NCI-H2029 treated with DMSO at 0.1 percent for 48 hours (cell line): ENCODE measurements at regions not wholly inside any gene's neighbourhood (a gene's known extent, or its start where the extent isn't known, plus 50 kb on each side); places are given as distances from the start of the nearest gene placed in this dataset.
"Not testable (repeated sequence)": the region's sequence is repeated elsewhere in the genome, so short reads cannot be mapped to it uniquely, and the experiment has no call there.

Experiments
- DNase-seq: peaks from one replicate; lab custom pipeline; 2025; lab: John Stamatoyannopoulos, UW

DNA sequence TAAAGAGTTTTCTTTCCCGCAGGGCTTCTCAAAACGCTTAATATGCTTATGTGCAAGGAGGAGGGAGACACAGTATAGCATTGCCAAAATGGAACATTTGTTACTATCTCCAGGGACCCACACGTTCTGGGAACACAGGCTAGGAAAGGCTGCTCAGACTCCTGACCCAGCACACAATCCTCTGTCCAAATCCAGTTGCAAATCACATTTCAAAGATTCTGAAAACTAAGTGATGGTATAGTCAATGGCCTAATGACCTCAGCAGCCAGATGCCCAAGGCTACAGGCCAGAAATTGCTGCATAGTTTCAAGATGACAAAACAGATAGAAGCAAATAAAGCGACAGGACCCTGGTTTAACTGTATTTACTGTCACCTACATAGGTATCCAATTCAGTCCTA is 97.0 kb upstream of the GRIP1 start:
- no peak for DNase-seq

DNA sequence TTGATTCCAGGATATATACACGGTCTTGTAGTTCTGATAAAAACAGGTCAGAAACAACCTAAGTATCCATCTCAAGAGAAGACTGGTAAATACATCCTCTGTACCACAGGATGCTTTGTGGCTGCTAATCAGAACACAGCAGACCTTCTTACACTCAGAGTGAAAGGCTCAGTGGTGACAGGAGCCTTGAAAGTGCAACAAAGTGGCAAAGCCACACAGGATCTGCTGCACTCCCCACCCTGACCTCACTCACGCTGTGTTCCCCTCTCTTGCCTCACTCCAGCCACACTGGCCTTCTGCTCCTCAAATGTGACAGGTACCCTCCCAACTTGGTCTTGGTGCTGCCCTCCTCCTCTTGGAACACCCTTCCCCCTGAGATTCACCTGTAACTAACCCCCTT is 98.1 kb upstream of the GRIP1 start:
- no peak for DNase-seq

DNA sequence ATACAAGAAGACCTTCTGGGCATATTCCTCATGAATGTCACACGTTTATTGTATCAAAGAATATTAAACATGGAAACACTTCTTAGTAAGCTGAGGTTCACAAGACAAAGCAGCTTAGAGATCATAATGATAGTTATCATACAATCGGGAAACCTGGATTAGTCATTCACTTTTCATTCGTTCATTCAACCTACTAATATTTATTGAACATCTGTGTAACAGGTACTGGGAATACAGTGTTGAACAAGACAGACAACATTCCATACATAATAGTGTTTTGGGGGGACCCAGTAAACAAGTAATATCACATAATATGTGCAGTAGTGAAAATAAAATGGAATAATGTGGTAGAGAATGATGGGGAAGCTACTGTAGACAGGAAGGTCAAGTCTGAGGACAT is 100.6 kb upstream of the GRIP1 start:
- DNase-seq, result no peak

DNA sequence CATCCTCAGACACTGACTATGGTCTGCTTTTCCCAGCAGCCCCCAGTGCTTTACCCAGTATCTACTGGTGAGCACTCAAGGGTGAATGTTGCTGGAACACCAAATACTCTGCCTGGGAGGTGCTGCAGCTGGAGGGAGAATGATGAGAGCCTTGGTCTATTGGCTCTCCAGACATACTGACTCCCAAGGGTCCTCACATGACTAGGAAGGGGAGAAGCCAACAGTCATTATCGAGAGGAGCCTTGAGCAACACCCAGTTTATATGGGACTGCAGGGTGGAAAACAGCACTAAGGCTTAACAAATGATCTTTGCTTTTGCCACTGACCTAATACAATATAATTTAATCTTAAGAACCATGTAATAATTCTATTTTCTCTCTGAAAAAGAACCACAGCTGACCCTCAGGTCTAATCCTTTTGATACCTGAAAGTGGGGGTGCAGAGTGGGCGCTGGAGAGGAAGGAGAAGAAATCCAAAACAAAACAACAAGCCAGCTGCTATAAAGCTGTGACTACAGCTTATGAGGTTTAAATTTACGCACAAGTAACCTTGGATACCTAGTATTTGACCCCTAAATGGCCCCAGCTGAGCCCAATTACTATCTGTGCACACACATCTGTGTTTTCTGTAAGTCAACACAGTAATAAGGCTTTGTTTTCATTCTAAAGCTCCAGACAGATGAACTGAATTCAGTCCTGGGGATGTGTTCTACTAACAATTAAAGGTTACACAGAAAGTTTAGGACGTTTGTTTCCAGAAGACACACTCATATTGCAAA is 107.8 kb upstream of the GRIP1 start:
- no peak for DNase-seq

DNA sequence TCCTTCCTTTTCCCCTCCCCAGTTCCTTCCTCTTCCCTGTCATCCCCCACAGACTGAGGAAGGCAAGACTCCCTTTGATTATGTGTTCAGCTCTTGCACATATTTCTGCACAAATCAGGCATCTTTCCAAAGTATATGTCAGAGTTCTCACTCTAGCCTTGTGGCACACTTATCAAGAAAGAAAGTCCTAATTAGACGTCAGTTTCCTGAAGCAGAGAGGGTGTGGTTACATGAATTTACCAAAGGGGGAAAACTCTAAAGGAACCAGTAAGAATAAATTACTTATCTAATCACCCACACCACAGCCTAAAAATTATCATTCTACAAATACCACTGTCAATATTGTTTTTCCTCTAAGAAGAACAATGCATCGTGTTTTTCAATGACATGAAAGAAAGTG is 120.7 kb upstream of the GRIP1 start:
- DNase-seq, result no peak

DNA sequence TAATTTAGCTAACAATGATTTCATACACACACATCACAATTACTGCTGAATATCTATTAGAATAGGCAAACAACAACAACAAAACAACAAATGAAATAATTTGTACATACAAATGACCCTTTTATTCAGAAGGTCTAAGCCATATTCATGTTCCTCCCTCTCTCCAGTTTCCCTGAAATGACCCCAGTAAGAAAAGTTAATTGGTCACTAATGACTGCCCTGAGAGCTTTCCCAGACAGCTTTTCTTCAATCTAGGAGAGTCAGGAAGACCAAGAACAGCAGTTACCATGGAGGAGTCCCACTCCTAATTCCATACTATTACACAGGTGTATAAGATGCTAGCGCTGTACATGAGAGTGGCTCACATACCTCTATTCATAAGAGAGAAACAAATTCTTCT is 121.2 kb upstream of the GRIP1 start:
- no peak for DNase-seq

DNA sequence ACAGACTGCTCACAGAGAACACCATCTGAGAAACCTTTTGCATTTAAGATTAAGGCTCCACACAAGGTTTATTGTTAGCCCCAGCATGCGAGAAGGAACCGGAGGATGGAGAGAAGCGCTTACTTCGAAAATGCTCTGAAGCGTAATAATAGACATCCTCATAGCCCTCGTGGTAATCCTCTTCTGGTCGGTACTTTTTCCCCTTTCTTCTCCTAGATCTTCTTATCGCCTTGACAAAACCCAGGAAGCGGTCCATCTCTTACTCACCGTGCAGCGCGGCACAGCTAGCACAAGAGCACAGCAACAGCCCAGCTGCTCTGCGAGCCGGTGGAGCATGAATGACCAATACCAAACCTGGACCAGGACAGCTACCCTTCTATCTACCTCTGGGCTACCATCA is 125.1 kb upstream of the GRIP1 start:
- no peak for DNase-seq

DNA sequence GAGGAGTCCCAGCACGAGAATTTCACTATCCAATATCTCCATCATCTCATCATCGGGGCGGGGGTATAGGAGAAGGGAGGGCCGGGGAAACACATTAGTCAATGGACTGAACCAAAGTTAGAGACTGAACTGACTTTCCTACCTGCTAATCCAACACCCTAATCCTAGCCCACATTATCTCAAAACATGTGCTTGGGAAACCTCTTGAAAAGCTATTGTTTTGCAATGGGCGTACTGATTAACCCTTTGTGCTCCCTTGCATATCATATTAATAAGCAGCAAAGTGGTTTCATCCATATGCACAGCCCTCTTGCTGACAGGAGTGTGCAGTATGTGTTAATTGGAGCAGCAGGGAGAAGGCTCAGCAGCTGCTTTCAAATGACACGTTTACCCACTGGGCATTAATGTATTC is 125.7 kb upstream of the GRIP1 start:
- peak; percentile 47 for DNase-seq

DNA sequence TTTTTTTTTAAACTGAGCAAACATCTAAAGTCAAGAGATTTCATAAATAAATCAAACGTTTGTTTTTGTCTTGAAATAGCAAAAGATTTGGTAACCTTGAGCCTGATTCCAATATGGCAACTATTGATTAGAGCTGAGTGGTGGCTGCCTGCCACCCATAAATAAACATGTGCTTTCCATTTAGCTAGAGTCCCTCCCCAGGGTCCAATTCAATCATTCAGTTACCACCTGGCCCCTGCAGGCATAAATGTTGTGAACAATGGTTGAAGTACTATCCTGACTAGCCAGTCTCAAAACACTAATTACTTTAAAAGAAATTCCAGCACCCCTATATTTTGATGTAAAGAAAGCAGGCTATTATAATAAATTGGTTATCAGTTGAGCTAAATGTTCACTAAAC is 129.7 kb upstream of the GRIP1 start:
- DNase-seq, result no peak

DNA sequence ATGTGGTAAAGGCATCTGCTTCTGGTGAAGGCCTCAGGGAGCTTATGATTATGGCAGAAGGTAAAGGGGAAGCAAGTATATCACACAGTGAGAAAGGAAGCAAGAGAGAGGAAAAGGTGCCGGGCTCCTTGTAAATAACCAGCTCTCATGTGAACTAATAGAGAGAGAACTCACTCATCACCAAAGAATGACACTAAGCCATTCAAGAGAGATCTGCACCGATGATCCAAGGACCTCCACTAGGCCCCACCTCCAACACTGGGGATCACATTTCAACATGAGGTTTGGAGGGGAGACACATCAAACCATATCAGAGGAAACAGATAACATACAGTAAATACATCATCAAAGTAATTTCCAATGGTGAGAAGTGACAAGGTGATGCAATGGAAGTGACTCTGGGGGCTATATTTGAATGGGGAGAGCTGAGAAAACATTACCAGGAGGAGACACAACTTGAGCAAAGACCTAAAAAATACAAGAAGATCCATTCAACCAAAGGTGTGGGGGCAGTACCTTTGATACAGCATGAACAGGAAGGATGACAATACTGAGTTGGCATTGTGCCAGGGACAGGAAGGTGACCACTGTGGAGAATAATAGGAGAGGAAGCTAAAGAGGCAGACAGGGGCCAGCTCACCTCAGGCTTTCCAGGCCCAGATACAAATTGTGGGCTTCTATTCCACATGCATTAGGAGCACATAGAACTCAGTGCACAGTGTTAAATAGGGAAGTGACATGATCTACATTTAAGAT is 134.4 kb upstream of the GRIP1 start:
- DNase-seq, result peak; percentile 68

DNA sequence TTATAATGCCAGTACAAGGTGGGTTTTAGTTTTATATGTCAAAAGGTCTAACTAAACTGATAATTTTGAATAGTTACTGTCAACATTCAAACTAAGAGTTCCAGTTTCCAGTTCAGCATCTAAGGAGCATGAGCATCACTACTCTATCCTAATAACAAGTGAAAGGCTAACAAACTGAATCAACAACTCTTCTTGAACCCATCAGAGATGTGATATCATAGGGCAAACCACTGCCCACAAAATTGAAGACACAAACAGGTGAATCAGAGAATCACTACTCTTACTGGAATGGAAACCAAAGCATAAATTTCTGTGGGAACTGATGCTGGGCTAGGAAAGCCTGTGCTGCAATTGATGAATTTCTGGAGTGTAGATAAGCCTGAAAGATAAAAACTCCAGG is 140.7 kb upstream of the GRIP1 start:
- no peak for DNase-seq

DNA sequence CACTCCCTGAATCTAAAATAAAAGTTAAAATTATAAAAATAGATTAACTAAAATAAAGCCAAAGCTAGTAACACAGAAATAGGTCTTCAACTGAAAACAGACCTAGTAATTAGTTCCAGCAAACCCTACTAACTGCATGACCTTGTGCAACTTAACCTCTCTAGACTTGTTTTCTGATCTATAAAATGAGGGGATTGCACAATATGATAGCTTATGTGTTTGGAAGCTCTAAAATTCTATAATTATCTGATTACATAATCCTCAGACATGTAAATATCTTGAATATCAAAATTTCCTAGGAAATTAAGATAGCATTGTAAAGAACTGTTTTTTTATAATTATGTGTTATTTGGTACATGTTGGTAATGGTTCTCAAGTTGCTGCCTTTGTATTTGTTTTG is 144.1 kb upstream of the GRIP1 start:
- no peak for DNase-seq

DNA sequence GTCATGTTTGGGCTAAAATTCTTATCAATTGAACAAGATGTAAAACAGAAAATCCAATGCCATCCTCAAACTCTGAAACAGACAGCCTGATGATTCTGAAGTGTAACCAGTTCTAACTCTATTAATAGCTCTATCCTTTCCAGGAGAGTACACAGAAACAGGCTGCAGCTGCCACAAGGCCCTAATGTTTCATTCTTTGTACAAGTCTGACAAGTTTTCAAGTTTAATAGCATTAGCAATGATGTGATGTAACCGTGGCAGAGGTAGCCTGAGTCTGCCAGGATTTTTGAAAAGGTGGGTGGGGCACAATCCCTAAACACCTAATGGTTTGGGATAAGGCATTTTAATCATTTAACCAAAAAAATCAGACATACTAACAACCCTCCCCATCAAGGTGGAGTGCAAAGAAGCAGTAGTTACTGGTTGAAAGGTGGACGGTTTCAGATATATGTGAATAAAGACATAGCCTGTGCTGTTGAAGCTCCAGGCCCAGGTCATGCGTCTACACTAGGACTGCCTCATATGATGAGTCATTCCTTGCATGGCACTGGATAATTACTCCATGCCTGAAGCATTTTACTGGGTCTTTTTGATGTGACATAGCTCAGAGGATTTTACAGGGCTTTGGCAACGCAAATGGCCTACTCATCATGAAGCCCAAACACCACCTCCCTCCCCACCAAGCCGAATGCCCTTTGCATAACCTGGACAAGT is 145.1 kb upstream of the GRIP1 start:
- no peak for DNase-seq

DNA sequence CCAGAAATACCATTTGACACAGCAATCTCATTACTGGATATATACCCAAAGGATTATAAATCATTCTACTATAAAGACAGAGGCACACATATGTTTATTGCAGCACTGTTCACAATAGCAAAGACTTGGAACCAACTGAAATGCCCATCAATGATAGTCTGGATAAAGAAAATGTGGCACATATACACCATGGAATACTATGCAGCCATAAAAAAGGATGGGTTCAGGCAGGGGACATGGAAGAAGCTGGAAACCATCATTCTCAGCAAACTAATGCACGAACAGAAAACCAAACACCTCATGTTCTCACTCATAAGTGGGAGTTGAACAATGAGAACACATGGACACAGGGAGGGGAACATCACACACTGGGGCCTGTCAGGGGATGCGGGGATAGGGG is 147.0 kb upstream of the GRIP1 start:
- DNase-seq, result not testable (repeated sequence)

DNA sequence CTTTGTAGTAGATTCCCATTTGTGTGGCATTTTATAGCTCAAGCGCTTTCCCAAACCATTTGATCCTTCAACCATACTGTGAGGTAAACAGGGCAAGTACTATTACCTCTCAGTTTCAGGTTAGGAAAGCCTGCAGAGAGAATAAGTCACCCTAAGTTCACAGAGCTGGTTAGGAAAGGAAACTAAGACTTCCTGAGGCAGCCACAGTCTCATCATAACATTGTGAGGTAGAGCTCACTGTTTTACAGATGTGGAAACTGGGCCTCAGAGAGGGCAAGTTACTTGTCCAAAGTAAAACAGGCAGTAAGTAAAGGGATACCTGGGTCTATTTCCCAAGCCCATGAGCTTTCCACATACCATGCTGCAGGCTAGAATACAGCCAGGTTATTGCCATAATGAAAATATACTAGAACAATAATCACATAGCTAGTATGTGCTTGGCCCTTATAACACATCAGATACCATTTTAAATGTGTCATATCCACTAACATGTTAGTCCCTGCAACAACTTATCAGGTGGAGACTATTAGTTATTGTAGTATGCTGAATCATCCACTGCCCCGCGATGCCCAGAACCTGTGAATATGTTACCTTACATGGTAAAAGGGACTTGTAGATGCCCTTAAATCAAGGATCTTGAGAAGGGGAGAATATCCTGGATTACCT is 150.9 kb upstream of the GRIP1 start:
- DNase-seq, result no peak

DNA sequence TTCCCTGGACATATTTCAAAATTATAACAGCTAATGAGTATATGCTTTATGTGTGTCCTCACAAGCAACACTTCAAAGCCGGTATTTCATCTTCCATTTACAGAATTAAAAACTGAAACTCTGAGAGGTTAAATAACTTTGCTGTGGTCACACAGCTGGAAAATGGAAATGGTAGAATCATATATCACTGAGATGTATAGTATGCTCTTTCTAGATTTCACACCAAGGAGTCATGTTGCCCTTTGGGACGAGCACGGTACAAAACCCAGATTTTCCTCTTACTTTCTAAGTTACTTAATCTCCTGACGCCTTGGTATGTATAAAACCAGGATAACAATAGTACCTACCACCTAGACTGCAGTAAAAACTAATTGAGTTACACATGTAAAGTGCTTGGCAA is 152.6 kb upstream of the GRIP1 start:
- no peak for DNase-seq

DNA sequence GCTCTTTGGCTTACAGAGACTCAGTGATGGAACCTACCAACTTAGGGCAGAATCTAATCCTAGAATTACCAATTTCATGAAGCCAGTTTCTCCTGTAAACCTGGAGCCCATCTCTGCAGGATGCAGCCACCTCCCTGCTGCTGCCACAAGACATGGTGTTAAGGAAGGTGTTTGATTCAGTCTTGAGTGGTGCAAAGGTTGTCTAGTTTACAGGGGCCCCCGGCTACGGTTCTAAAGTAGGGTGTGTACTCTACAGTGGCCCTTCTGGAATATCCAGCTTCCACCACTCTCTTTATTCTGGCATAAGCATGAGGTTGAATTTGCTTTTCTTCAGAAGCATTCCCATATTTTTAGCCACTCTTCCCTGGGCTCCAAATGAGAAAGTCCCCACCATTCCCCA is 154.1 kb upstream of the GRIP1 start:
- DNase-seq, result no peak

DNA sequence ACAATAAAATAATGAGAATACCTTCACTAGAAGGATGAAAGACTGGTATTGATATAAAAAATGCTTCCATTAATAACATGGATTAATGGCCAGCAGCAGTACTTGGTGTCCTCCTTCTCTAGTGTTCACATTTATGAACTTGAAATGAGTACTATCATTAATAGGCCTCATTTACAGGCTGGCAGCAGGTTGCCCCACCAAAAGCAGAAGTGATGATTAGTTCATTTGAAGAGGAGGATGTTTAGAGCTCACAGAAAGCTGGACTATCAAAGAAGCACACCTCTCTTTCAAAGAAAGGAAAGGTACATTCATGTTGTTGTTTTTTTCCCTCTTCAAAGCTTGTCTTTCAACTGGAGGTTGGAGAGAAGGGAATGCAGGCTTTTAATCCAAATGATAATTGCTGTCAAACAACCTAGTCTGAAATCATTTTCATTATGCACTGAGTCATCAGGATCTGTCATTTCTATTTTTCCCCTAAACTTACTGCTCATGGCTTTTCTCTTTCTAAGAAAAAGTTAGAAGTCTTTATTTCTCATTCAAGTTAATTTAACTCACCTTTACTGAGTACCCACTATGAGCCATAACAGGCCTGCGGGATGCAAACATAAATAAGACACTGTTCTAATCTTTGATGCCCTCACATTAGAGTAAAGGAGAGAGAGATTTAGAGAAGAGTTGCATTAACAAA is 157.9 kb upstream of the GRIP1 start:
- no peak for DNase-seq

DNA sequence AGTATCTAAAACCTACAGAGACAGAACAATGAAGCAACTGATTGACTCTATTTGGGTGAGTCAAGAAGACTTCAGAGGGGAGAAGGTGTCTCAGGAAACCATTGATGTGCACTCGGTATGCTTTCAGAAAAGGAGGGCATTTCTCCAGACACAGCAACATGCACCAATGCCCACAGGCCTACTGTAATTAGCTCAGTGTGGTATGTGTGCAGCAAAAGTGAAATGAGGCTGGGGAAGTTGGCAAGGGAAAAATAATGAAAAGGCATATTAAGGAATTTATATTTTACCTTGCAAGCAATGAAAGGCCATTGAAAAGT is 158.4 kb upstream of the GRIP1 start:
- DNase-seq, result no peak

DNA sequence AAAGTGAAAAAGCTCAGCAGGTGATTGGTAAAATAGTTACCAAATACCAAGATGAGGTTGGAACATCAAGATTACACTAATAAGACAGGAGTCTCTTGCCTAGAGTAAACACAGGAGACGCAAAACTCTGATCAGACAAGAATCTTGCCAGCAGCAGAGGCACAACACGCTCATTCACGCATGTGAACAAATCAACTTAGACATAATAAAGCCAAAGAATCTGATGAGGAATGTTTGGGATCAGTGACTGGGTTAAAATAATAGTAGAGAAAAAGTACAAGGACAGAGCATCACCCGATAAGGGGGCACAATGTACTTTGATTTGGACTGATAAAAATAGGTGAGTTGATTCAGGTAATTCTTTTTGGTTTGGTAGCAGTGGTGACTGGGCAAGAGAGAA is 159.5 kb upstream of the GRIP1 start:
- no peak for DNase-seq

DNA sequence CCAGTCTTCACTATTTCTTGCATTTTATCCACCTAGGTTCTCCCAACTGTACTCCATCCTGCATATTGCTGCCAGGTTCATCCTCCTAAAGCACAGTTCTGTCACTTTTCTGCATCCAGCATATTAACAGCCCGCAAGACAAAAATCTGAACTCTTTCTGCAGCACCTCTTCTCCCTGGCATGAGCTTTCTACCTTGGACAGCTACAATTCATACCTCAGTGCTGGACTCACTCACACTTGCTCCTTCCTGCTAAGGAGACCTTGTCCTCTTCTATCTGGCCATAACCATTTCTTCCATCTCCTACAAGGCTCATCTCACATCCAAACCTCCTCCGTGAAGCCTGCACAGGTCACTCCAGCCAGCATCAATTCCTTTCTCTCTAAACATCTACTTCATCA is 170.1 kb upstream of the GRIP1 start:
- DNase-seq, result no peak

DNA sequence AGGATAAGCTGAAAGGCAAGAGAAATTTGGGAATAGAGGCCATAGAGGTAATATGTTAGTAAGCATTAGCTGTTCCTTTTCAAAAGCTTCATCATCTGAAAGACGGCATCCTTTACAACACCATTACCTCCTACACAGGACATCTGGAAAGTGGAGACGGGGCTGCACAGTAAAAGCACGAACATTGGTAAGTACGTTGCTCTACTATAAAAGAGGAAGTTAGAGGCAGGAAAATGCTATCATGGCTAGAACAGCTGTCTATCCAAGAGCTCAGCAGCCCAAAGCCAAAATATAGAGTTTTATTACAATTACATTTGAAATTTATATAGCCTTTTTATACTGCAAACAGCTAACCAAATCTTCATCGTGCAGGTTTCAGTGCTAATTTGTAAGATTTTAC is 172.3 kb upstream of the GRIP1 start:
- no peak for DNase-seq
